OCI-LY1 (cell line): ENCODE measurements at regions not wholly inside any gene's neighbourhood (a gene's known extent, or its start where the extent isn't known, plus 50 kb on each side); places are given as distances from the start of the nearest gene placed in this dataset.

ENCODE experiments used
- H2AFZ ChIP-seq: fragments of 200-600 bp; sonication (generic), shearing (Covaris generic); 2 replicates; pipeline ENCODE4 v1.6.0; 2014; ENCODE audit warnings: antibody characterized with exemption, mild to moderate bottlenecking, low read length
- H3F3A ChIP-seq: fragments of 200-600 bp; sonication (generic), shearing (Covaris generic); 2 replicates; pipeline ENCODE4 v1.6.0; 2014; ENCODE audit warnings: mild to moderate bottlenecking, antibody characterized with exemption, low read length, moderate library complexity; ENCODE audit not compliant: insufficient read depth
- H3K27ac ChIP-seq: fragments of 200-600 bp; sonication (generic); 2 replicates; pipeline ENCODE4 v1.5.1; 2014; ENCODE audit warnings: low read length, mixed run types, mild to moderate bottlenecking, low read depth; ENCODE audit not compliant: poor library complexity, severe bottlenecking
- H3K27me3 ChIP-seq: fragments of 200-600 bp; sonication (generic); 2 replicates; pipeline ENCODE4 v1.6.0; 2014; ENCODE audit warnings: antibody characterized with exemption, mild to moderate bottlenecking, low read length, moderate library complexity; ENCODE audit not compliant: insufficient read depth
- H3K36me3 ChIP-seq: fragments of 200-600 bp; sonication (generic); 2 replicates; pipeline ENCODE4 v1.6.1; 2014; ENCODE audit warnings: mild to moderate bottlenecking, antibody characterized with exemption, low read length, moderate library complexity, mixed read lengths; ENCODE audit not compliant: insufficient read depth
- H3K4me1 ChIP-seq: fragments of 200-600 bp; sonication (generic); 2 replicates; pipeline ENCODE4 v1.5.1; 2014; ENCODE audit warnings: mild to moderate bottlenecking, low read length, moderate library complexity; ENCODE audit not compliant: insufficient read depth, severe bottlenecking
- H3K4me2 ChIP-seq: fragments of 200-600 bp; sonication (generic), shearing (Covaris generic); 2 replicates; pipeline ENCODE4 v1.6.1; 2014; ENCODE audit warnings: low read length
- H3K4me3 ChIP-seq: fragments of 200-600 bp; sonication (generic); 2 replicates; pipeline ENCODE4 v1.5.1; 2014; ENCODE audit warnings: low read length, low read depth, mild to moderate bottlenecking, mixed read lengths; ENCODE audit not compliant: poor library complexity, severe bottlenecking
- H3K79me2 ChIP-seq: fragments of 200-600 bp; shearing (Covaris generic); 2 replicates; pipeline ENCODE4 v1.6.1; 2016; ENCODE audit warnings: mixed run types, low read length, mixed read lengths; ENCODE audit not compliant: insufficient read depth
- H3K9ac ChIP-seq: fragments of 200-600 bp; sonication (generic), shearing (Covaris generic); 2 replicates; pipeline ENCODE4 v1.6.1; 2014; ENCODE audit warnings: mild to moderate bottlenecking, low read length, mixed read lengths
- H3K9me2 ChIP-seq: fragments of 200-600 bp; sonication (generic), shearing (Covaris generic); 2 replicates; pipeline ENCODE4 v1.6.1; 2014; ENCODE audit warnings: low read depth, mild to moderate bottlenecking, low read length, mixed read lengths
- H3K9me3 ChIP-seq: fragments of 200-600 bp; shearing (Covaris generic); 2 replicates; pipeline ENCODE4 v1.6.1; 2014; ENCODE audit warnings: low read length, mixed read lengths
- H4K20me1 ChIP-seq: fragments of 200-600 bp; sonication (generic), shearing (Covaris generic); 2 replicates; pipeline ENCODE4 v1.6.0; 2016; ENCODE audit warnings: mild to moderate bottlenecking, low read length; ENCODE audit not compliant: insufficient read depth
- EZH2 ChIP-seq: fragments of 200-600 bp; sonication (generic), shearing (Covaris generic); IDR thresholded peaks from 2 replicates; pipeline ENCODE4 v1.8.0; 2017; ENCODE audit warnings: borderline replicate concordance, mixed run types, mild to moderate bottlenecking, antibody characterized with exemption, low read length, moderate library complexity, mixed read lengths
- TF ChIP-seq, protein P1 (sequence below): fragments of 200-600 bp; sonication (generic), shearing (Covaris generic); IDR thresholded peaks from 2 replicates; pipeline ENCODE4 v1.5.1; 2017; ENCODE audit warnings: mild to moderate bottlenecking, antibody characterized with exemption, low read length, moderate library complexity, mixed read lengths

DNA sequence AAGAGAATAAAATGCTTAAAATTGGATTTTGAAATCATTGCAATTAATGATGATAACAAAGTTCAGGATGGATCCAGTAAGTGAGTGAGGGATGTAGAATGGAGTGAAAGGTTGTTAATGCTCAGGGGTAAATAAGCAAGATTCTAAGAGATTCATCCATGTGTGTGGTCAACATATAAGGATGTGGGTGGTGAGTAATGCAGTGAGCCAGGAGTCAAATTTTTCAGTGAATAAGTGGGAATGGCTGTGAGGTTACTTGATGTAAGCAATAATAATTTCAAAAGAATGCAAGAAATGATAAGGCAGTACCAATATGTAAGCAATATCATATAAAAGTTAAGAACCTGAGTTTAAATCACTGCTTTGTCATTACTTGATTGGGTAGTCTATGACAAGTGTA lies 207.5 kb upstream of the ADGRB3 start:
- H3K27me3 ChIP-seq, result no peaks in the 10 kb centered on the region
- H4K20me1 ChIP-seq, result no peaks in the 10 kb centered on the region
- no peak overlapping the region for H2AFZ ChIP-seq
- no peak overlapping the region for H3K9ac ChIP-seq
- no peaks in the 10 kb centered on the region for H3K9me2 ChIP-seq
- H3K36me3 ChIP-seq, result no peaks in the 10 kb centered on the region
- no peaks in the 10 kb centered on the region for H3K79me2 ChIP-seq
- H3K9me3 ChIP-seq, result no peaks in the 10 kb centered on the region
- TF ChIP-seq, protein P1, sequence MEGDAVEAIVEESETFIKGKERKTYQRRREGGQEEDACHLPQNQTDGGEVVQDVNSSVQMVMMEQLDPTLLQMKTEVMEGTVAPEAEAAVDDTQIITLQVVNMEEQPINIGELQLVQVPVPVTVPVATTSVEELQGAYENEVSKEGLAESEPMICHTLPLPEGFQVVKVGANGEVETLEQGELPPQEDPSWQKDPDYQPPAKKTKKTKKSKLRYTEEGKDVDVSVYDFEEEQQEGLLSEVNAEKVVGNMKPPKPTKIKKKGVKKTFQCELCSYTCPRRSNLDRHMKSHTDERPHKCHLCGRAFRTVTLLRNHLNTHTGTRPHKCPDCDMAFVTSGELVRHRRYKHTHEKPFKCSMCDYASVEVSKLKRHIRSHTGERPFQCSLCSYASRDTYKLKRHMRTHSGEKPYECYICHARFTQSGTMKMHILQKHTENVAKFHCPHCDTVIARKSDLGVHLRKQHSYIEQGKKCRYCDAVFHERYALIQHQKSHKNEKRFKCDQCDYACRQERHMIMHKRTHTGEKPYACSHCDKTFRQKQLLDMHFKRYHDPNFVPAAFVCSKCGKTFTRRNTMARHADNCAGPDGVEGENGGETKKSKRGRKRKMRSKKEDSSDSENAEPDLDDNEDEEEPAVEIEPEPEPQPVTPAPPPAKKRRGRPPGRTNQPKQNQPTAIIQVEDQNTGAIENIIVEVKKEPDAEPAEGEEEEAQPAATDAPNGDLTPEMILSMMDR, result no peak
- no peak for TF ChIP-seq EZH2
- no peaks in the 10 kb centered on the region for H3K4me1 ChIP-seq
- no peak overlapping the region for H3K4me3 ChIP-seq
- H3K27ac ChIP-seq, result no peak overlapping the region
- no peak overlapping the region for H3K4me2 ChIP-seq
- no peaks in the 10 kb centered on the region for H3F3A ChIP-seq

DNA sequence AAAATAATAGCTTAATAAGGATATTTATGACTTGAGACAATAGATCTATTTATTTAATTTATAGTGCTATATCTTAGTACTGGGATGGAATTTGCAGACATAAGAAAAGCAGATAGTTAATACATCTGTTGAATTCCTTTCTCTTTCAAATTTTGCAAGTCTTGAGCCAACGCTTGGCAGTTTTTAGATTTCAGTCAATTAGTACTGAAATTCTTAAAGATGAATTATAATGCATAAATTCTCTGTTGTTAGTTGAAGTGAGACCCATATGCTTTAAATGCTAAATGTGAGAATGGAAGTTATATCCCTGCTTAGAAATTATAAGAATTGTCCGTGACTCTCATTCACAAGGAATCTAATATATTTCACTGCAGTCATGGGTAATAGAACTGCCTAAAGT lies 225.1 kb upstream of the ADGRB3 start:
- Histone ChIP-seq H3K27me3 (no peaks in the 10 kb centered on the region), H2AFZ (no peak overlapping the region), H3K27ac (no peak overlapping the region), H3K4me2 (no peak overlapping the region), H3K4me3 (no peak overlapping the region), H3K79me2 (no peaks in the 10 kb centered on the region), H3K9me3 (no peaks in the 10 kb centered on the region), H3K9me2 (no peaks in the 10 kb centered on the region), H3K9ac (no peak overlapping the region), H4K20me1 (no peaks in the 10 kb centered on the region), H3F3A (no peaks in the 10 kb centered on the region), H3K36me3 (no peaks in the 10 kb centered on the region), H3K4me1 (no peaks in the 10 kb centered on the region)
- TF ChIP-seq EZH2, result no peak
- TF ChIP-seq, protein P1, result no peak

DNA sequence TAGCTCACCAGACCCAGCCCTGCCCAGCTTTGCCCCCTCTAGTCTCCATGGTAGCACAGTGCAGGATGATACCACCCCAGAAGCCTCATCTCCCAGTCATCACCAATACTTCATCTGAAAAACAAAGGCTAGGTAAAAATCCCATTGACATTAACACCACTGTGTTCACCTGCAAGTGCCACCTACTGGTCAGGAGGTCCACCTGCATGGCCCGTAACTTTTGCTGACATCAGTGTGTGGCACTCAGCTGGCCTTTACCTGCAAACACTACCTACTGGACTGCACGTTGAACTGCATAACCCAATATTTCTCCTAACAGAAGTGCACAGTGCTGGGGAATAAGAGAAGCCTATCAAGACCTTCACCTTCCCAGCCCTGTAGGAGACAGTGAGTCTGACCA lies 234.7 kb upstream of the ADGRB3 start:
- no peaks in the 10 kb centered on the region for H4K20me1 ChIP-seq
- no peaks in the 10 kb centered on the region for H3K9me3 ChIP-seq
- TF ChIP-seq EZH2, result no peak
- TF ChIP-seq, protein P1, result peak; percentile 45
- H3K36me3 ChIP-seq, result no peaks in the 10 kb centered on the region
- no peaks in the 10 kb centered on the region for H3K27me3 ChIP-seq
- H3K4me2 ChIP-seq, result no peak overlapping the region
- H3K9me2 ChIP-seq, result no peaks in the 10 kb centered on the region
- H3K4me3 ChIP-seq, result no peak overlapping the region
- H3F3A ChIP-seq, result no peaks in the 10 kb centered on the region
- no peak overlapping the region for H2AFZ ChIP-seq
- H3K79me2 ChIP-seq, result no peaks in the 10 kb centered on the region
- H3K4me1 ChIP-seq, result no peaks in the 10 kb centered on the region
- H3K9ac ChIP-seq, result no peak overlapping the region
- H3K27ac ChIP-seq, result no peak overlapping the region
